GM23248 (cell line): ENCODE measurements at regions not wholly inside any gene's neighbourhood (a gene's known extent, or its start where the extent isn't known, plus 50 kb on each side); places are given as distances from the start of the nearest gene placed in this dataset.

Experiments
- DNase-seq: peaks from one replicate; pipeline ENCODE4 v3.0.0-alpha.2; 2015
- H2AFZ ChIP-seq: fragments of 200-600 bp; sonication (generic); 2 replicates; pipeline ENCODE4 v1.6.1; 2016; ENCODE audit warnings: antibody characterized with exemption
- H3F3A ChIP-seq: fragments of 200-600 bp; sonication (generic); 2 replicates; pipeline ENCODE4 v1.6.1; 2016; ENCODE audit warnings: mild to moderate bottlenecking, antibody characterized with exemption, mixed run types; ENCODE audit not compliant: insufficient read depth
- H3K27ac ChIP-seq: fragments of 200-600 bp; sonication (generic); 2 replicates; pipeline ENCODE4 v1.5.1; 2016; ENCODE audit warnings: mild to moderate bottlenecking
- H3K27me3 ChIP-seq: fragments of 200-600 bp; sonication (generic); replicated peaks from 2 replicates; pipeline ENCODE4 v1.6.1; 2016; ENCODE audit warnings: mild to moderate bottlenecking; ENCODE audit not compliant: insufficient read depth
- H3K36me3 ChIP-seq: fragments of 200-600 bp; sonication (generic); 2 replicates; pipeline ENCODE4 v1.6.1; 2016; ENCODE audit warnings: low read depth, mild to moderate bottlenecking
- H3K4me1 ChIP-seq: fragments of 200-600 bp; sonication (generic); 2 replicates; pipeline ENCODE4 v1.6.1; 2016; ENCODE audit warnings: mild to moderate bottlenecking; ENCODE audit not compliant: insufficient read depth
- H3K4me2 ChIP-seq: fragments of 200-600 bp; sonication (generic); one replicate; pipeline ENCODE4 v1.6.1; 2016; ENCODE audit warnings: mild to moderate bottlenecking; ENCODE audit not compliant: unreplicated experiment
- H3K4me3 ChIP-seq: fragments of 200-600 bp; sonication (generic); 2 replicates; pipeline ENCODE4 v1.5.1; 2016; ENCODE audit warnings: mild to moderate bottlenecking
- H3K79me2 ChIP-seq: fragments of 200-600 bp; sonication (generic); 2 replicates; pipeline ENCODE4 v1.6.1; 2016; ENCODE audit warnings: mild to moderate bottlenecking; ENCODE audit not compliant: insufficient read depth
- H3K9ac ChIP-seq: fragments of 200-600 bp; sonication (generic); 2 replicates; pipeline ENCODE4 v1.6.1; 2016; ENCODE audit warnings: mild to moderate bottlenecking
- H3K9me2 ChIP-seq: fragments of 200-600 bp; sonication (generic); 2 replicates; pipeline ENCODE4 v1.6.1; 2016; ENCODE audit warnings: mixed run types, mild to moderate bottlenecking, moderate library complexity; ENCODE audit not compliant: insufficient read depth
- H3K9me3 ChIP-seq: fragments of 200-600 bp; sonication (generic); one replicate; pipeline ENCODE4 v1.6.1; 2017; ENCODE audit warnings: low read depth
- H4K20me1 ChIP-seq: fragments of 200-600 bp; sonication (generic); 2 replicates; pipeline ENCODE4 v1.6.0; 2016; ENCODE audit not compliant: insufficient read depth
- EZH2 ChIP-seq: fragments of 200-600 bp; sonication (generic); IDR thresholded peaks from 2 replicates; pipeline ENCODE4 v1.6.1; 2018; ENCODE audit warnings: antibody characterized with exemption, mild to moderate bottlenecking; ENCODE audit not compliant: insufficient read depth, poor library complexity, severe bottlenecking
- EZH2phosphoT487 ChIP-seq: fragments of 200-600 bp; sonication (generic); IDR thresholded peaks from 2 replicates; pipeline ENCODE4 v1.6.1; 2018; ENCODE audit warnings: antibody characterized with exemption, moderate library complexity, mild to moderate bottlenecking, low read depth; ENCODE audit not compliant: insufficient read depth
- WGBS, 2 experiments: methylation state at CpG; one replicate each; pipeline ENCODE4 v1.1.6; 2015 to 2017; ENCODE audit warnings: low lambda C conversion rate in 2 of 2, low coverage in 1 of 2; ENCODE audit errors: missing lambda C conversion rate in 2 of 2; 5-methylcytosine and 5-hydroxymethylcytosine counted together
- in situ Hi-C: fragments of 300-500 bp; cut with MboI; formaldehyde crosslinking; loops from 2 replicates; pipeline ENCODE4 v1.15.0; 2020

DNA sequence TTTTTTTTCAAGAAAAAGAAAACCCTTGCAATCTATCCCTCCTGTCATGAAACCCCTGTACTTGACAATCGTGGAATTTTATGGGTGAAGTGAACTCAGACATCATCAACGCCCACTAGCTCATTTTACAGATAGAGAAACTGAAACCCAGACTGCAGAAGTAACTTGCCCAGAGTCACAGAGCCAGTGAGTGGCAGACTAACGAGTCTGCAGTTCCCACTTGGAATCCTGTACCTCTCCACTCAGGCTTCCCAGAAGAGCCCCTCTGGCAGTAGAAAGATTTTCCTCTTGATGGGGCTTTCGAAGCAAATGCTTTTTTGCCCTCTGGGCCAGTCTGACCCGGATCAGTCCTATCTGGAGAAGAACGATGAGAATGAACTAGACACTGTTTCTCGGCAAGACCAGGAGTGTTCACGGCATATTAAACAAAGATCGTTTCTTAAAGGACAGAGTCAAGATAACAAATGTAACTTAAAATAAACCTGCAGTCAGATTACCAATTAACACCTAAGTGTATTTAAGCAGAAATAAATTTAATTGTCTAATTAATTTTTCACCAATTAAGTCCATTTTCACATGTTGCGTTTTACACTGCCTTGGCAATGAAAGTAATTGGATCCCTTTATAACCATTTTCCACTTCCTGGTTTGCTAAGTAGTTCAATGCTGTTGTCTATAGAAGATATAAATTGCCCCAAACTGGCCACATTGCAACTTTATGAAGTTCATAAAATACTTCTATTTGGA, 61.3 kb upstream of the CREB3L1 start:
- no peaks in the 10 kb centered on the region for H3K9me3 ChIP-seq
- no peaks in the 10 kb centered on the region for H3K4me1 ChIP-seq
- H3K4me2 ChIP-seq: peak overlapping the region; percentile 88
- no peak overlapping the region for H3K27ac ChIP-seq
- H3K9me2 ChIP-seq: no peaks in the 10 kb centered on the region
- peak overlapping the region; percentile 73 for H3K9ac ChIP-seq
- peak; percentile 52 for DNase-seq
- no peak for TF ChIP-seq EZH2
- no peak for TF ChIP-seq EZH2phosphoT487
- H3K27me3 ChIP-seq: no peaks in the 10 kb centered on the region
- no peaks in the 10 kb centered on the region for H3F3A ChIP-seq
- H4K20me1 ChIP-seq: no peaks in the 10 kb centered on the region
- peak overlapping the region; percentile 70 for H3K4me3 ChIP-seq
- in situ Hi-C loops: no loop called here
- 24 to 32% methylated on average over 10 of the region's 10 CpGs for WGBS, 2 experiments
- H3K36me3 ChIP-seq: no peaks in the 10 kb centered on the region
- no peaks in the 10 kb centered on the region for H3K79me2 ChIP-seq
- peak overlapping the region; percentile 91 for H2AFZ ChIP-seq

DNA sequence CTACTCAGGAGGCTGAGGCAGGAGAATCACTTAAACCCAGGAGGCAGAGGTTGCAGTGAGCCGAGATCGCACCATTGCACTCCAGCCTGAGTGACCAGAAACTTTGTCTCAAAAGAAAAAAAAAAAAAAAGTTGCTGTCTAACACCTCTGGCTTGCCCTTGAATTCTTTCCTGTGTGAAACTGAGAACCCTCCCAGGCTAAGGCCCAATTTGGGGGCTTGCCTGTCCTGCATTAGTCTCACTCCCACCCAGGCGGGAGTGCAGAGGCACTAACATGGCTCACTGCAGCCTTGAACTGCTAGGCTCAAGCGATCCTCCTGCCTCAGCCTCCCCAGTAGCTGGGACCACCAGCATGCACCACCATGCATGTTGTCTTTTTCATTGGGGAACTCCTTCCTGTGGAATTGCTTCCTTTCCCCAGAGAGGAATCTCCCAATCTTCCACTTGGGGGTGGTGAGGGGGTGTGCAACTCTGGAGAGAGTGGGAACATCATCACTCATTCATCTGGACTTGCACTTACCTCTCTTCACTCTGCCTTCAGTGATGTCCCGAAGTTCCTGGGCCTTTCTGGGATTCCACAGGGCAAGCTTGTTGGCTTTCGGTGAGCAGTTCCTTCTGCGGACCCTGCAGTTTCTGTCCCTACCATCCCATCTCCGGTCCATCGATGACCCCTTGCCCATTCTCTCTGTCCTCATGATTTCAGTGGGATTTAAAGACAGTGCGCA, 62.1 kb upstream of the CREB3L1 start:
- WGBS, 2 experiments: 93 to 94% methylated on average over 10 of the region's 10 CpGs

DNA sequence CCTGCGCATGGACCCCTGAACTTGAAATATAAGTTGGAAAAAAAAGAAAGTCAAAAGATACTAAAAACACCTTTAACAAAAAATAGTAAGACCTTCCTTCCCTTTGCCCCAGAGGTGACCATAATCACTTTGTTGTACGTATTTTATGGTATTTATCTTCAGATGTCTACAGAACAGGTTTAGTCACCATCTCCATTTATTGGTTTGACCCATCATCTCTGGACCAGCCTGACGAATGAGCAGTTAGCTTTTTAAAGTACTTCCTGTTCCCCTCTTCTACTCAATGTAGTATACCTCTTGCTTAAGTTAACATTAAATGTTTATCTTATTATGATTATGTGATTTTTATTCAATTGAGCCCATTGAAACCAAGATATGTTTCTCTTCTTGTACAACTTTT, 64.7 kb upstream of the CREB3L1 start:
- H3K9ac ChIP-seq: no peak overlapping the region
- no peaks in the 10 kb centered on the region for H3K27me3 ChIP-seq
- H3K9me3 ChIP-seq: no peaks in the 10 kb centered on the region
- H3K27ac ChIP-seq: no peak overlapping the region
- H3K79me2 ChIP-seq: no peaks in the 10 kb centered on the region
- WGBS, 2 experiments: 90 to 94% methylated on average over 3 of the region's 3 CpGs
- peaks cover 7% of the 10 kb centered on the region for H3F3A ChIP-seq
- H3K4me1 ChIP-seq: peaks cover 10% of the 10 kb centered on the region; the same call in 1 of the 2 replicates
- no peaks in the 10 kb centered on the region for H3K36me3 ChIP-seq
- no peak overlapping the region for H3K4me3 ChIP-seq
- no peak overlapping the region for H2AFZ ChIP-seq
- no peak for DNase-seq
- no peaks in the 10 kb centered on the region for H3K9me2 ChIP-seq
- TF ChIP-seq EZH2 (no peak), EZH2phosphoT487 (no peak)
- in situ Hi-C loops: no loop called here
- no peaks in the 10 kb centered on the region for H4K20me1 ChIP-seq
- no peak overlapping the region for H3K4me2 ChIP-seq

More for the DNA sequence above, 62.1 kb upstream of the CREB3L1 start:
- Histone ChIP-seq H3F3A (peaks cover 5% of the 10 kb centered on the region), H3K9me3 (no peaks in the 10 kb centered on the region), H3K27me3 (no peaks in the 10 kb centered on the region), H3K27ac (no peak overlapping the region), H3K9ac (peak overlapping the region; percentile 73; the same call in 1 of the 2 replicates), H4K20me1 (no peaks in the 10 kb centered on the region), H3K4me3 (peak overlapping the region; percentile 70; the same call in 1 of the 2 replicates), H3K36me3 (no peaks in the 10 kb centered on the region), H2AFZ (peak overlapping the region; percentile 91), H3K9me2 (no peaks in the 10 kb centered on the region), H3K4me1 (peaks cover 4% of the 10 kb centered on the region; the same call in 1 of the 2 replicates), H3K79me2 (no peaks in the 10 kb centered on the region), H3K4me2 (peak overlapping the region; percentile 88)
- DNase-seq: no peak
- in situ Hi-C loops: no loop called here
- TF ChIP-seq EZH2phosphoT487 (no peak), EZH2 (no peak)

DNA sequence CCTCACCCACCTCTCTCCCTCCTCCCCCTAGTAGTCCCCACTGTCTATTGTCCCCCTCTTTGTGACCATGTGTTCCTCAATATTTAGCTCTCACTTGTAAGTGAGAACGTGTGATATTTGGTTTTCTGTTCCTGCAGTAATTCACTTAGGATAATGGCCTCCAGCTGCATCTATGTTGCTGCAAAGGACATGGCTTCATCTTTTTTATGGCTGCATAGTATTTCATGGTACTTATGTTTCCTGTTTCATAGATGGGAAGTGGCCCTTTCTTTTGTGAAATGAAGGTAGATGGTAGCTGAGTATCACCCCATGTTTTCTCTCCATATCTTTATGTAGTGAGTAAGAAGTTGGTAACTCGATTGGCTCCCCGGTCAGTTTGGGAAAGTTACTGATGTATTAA, 66.6 kb upstream of the CREB3L1 start:
- Histone ChIP-seq H3K79me2 (no peaks in the 10 kb centered on the region), H3F3A (peaks cover 7% of the 10 kb centered on the region), H3K4me2 (no peak overlapping the region), H4K20me1 (no peaks in the 10 kb centered on the region), H3K4me1 (peaks cover 10% of the 10 kb centered on the region; the same call in 1 of the 2 replicates), H3K27ac (no peak overlapping the region), H2AFZ (no peak overlapping the region), H3K27me3 (no peaks in the 10 kb centered on the region), H3K9me2 (no peaks in the 10 kb centered on the region), H3K4me3 (no peak overlapping the region), H3K9ac (no peak overlapping the region), H3K9me3 (no peaks in the 10 kb centered on the region), H3K36me3 (no peaks in the 10 kb centered on the region)
- WGBS, 2 experiments: 66 to 74% methylated on average over 3 of the region's 3 CpGs
- DNase-seq: no peak
- in situ Hi-C loops: no loop called here
- TF ChIP-seq EZH2 (no peak), EZH2phosphoT487 (no peak)
